ENCODE measurements at regions not wholly inside any gene's neighbourhood (a gene's known extent, or its start where the extent isn't known, plus 50 kb on each side); places are given as distances from the start of the nearest gene placed in this dataset.

DNA sequence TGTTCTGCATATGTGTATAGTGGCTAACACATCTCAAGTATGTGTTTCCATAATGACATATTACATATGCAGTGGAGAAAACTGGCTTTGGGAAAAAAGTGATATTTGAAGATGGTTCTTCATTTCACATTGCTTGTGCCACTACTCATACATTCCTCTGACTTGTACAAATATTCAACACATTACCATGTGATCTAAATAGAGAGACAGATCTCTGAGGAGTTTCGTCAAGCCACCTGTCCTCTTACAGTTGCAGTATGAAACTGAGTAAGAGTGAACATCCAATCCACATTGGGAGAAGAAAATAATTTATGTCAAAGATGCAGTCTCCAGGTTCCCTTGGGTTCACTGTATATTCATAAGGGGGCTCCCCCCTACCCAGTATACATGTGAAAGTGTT is 123.9 kb downstream of the KDR start:
- H3K9ac ChIP-seq (ENCODE audit: low read length) = no peak overlapping the region
- DNase-seq (ENCODE audit: low read depth, low spot score) = no peak
- no peaks in the 10 kb centered on the region for H4K20me1 ChIP-seq (ENCODE audit: insufficient read depth)
- BruUV-seq (replicated peaks) = no TSS peak
- no peak overlapping the region for H2AFZ ChIP-seq (ENCODE audit: low read depth, low read length, poor library complexity, severe bottlenecking)
- no peak overlapping the region for H3K4me3 ChIP-seq (replicated peaks in 1 of 2; ENCODE audit: low read depth in 1 of 2, low read length in 2 of 2)
- H3K27me3 ChIP-seq (ENCODE audit: insufficient read depth, low read length) = no peaks in the 10 kb centered on the region
- H3K79me2 ChIP-seq (ENCODE audit: insufficient read depth, low read length) = no peaks in the 10 kb centered on the region
- no peaks in the 10 kb centered on the region for H3K36me3 ChIP-seq (ENCODE audit: control insufficient read depth in 1 of 2, insufficient read depth in 2 of 2, low read length in 2 of 2)
- H3K4me2 ChIP-seq (ENCODE audit: low read length) = no peak overlapping the region
- H3K9me3 ChIP-seq (ENCODE audit: control insufficient read depth in 1 of 2, insufficient read depth in 1 of 2, low read depth in 1 of 2, low read length in 2 of 2) = no peaks in the 10 kb centered on the region
- no peak for ATAC-seq
- intact Hi-C loops (cut with micrococcal nuclease) = no loop called here
- RAD21 ChIA-PET (ENCODE audit: low non-redundant PET in 1 of 2, low total read pairs in 2 of 2, uncharacterized antibody in 2 of 2, unreplicated experiment in 2 of 2) = no interaction called here
- H3K27ac ChIP-seq (ENCODE audit: low read depth, low read length) = no peak overlapping the region
- no peaks in the 10 kb centered on the region for H3K9me2 ChIP-seq (ENCODE audit: insufficient read depth)
- CTCF ChIA-PET = interaction anchor here (1.4 kb wide), 1 partner anchor 30 kb away, joined by 3 read pairs; no protein-coding TSS in a partner anchor
- H3K4me1 ChIP-seq (ENCODE audit: control insufficient read depth in 1 of 2, insufficient read depth in 2 of 2, low read length in 2 of 2) = no peaks in the 10 kb centered on the region
- POLR2A ChIA-PET = no interaction called here
- TF ChIP-seq SIN3A (IDR thresholded peaks at IDR 0.05; ENCODE audit: low read depth) (no peak), EZH2 (IDR thresholded peaks at IDR 0.05) (no peak), SP1 (IDR thresholded peaks at IDR 0.05; ENCODE audit: low read depth) (no peak), FOSL1 (IDR thresholded peaks at IDR 0.05; ENCODE audit: low read depth) (no peak), ZFX (IDR thresholded peaks at IDR 0.05) (no peak), SRF (IDR thresholded peaks at IDR 0.05; ENCODE audit: low read depth) (no peak), ZNF274 (IDR thresholded peaks at IDR 0.05; ENCODE audit: low read depth, low read length) (no peak), EZH2phosphoT487 (IDR thresholded peaks at IDR 0.05; ENCODE audit: borderline replicate concordance) (no peak), POLR2AphosphoS5 (IDR thresholded peaks at IDR 0.05; ENCODE audit: low read depth, low read length) (no peak), TCF7L2 (IDR thresholded peaks at IDR 0.05; ENCODE audit: borderline replicate concordance, extremely low read depth, insufficient read depth, insufficient read length) (no peak), POLR2A (IDR thresholded peaks at IDR 0.05; ENCODE audit: borderline replicate concordance, extremely low read depth, insufficient read depth, insufficient read length) (no peak), CEBPB (IDR thresholded peaks at IDR 0.05; ENCODE audit: low read depth) (no peak), CBX3 (IDR thresholded peaks at IDR 0.05; ENCODE audit: low read depth) (no peak), ELF1 (IDR thresholded peaks at IDR 0.05; ENCODE audit: borderline replicate concordance, low read depth) (no peak), CTCF (IDR thresholded peaks at IDR 0.05 in 2 of 3, conservative IDR thresholded peaks at IDR 0.05 in 1 of 3; ENCODE audit: borderline replicate concordance in 1 of 3, insufficient read depth in 1 of 3, low read depth in 2 of 3, low read length in 2 of 3) (no peak), YY1 (IDR thresholded peaks at IDR 0.05; ENCODE audit: extremely low read depth, insufficient replicate concordance, low read depth, low read length) (no peak), EGR1 (IDR thresholded peaks at IDR 0.05; ENCODE audit: low read depth) (no peak)
- TF ChIP-seq, protein P1, sequence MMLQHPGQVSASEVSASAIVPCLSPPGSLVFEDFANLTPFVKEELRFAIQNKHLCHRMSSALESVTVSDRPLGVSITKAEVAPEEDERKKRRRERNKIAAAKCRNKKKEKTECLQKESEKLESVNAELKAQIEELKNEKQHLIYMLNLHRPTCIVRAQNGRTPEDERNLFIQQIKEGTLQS (IDR thresholded peaks at IDR 0.05) = no peak
- TF ChIP-seq, protein P2, sequence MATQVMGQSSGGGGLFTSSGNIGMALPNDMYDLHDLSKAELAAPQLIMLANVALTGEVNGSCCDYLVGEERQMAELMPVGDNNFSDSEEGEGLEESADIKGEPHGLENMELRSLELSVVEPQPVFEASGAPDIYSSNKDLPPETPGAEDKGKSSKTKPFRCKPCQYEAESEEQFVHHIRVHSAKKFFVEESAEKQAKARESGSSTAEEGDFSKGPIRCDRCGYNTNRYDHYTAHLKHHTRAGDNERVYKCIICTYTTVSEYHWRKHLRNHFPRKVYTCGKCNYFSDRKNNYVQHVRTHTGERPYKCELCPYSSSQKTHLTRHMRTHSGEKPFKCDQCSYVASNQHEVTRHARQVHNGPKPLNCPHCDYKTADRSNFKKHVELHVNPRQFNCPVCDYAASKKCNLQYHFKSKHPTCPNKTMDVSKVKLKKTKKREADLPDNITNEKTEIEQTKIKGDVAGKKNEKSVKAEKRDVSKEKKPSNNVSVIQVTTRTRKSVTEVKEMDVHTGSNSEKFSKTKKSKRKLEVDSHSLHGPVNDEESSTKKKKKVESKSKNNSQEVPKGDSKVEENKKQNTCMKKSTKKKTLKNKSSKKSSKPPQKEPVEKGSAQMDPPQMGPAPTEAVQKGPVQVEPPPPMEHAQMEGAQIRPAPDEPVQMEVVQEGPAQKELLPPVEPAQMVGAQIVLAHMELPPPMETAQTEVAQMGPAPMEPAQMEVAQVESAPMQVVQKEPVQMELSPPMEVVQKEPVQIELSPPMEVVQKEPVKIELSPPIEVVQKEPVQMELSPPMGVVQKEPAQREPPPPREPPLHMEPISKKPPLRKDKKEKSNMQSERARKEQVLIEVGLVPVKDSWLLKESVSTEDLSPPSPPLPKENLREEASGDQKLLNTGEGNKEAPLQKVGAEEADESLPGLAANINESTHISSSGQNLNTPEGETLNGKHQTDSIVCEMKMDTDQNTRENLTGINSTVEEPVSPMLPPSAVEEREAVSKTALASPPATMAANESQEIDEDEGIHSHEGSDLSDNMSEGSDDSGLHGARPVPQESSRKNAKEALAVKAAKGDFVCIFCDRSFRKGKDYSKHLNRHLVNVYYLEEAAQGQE (IDR thresholded peaks at IDR 0.05; ENCODE audit: low read depth) = no peak
- TF ChIP-seq, protein P3, sequence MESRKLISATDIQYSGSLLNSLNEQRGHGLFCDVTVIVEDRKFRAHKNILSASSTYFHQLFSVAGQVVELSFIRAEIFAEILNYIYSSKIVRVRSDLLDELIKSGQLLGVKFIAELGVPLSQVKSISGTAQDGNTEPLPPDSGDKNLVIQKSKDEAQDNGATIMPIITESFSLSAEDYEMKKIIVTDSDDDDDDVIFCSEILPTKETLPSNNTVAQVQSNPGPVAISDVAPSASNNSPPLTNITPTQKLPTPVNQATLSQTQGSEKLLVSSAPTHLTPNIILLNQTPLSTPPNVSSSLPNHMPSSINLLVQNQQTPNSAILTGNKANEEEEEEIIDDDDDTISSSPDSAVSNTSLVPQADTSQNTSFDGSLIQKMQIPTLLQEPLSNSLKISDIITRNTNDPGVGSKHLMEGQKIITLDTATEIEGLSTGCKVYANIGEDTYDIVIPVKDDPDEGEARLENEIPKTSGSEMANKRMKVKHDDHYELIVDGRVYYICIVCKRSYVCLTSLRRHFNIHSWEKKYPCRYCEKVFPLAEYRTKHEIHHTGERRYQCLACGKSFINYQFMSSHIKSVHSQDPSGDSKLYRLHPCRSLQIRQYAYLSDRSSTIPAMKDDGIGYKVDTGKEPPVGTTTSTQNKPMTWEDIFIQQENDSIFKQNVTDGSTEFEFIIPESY (IDR thresholded peaks at IDR 0.05; ENCODE audit: extremely low read depth, insufficient replicate concordance, low read length) = no peak
